HCT116 (cell line): ENCODE measurements at regions not wholly inside any gene's neighbourhood (a gene's known extent, or its start where the extent isn't known, plus 50 kb on each side); places are given as distances from the start of the nearest gene placed in this dataset.

Experiments used
- ATAC-seq: fragments of 200-7000 bp; cut with Tn5 transposase; 2 replicates; pipeline ENCODE4 v1.9.1; 2020; ENCODE audit warnings: mild to moderate bottlenecking, moderate library complexity
- BruUV-seq: library from RNA; stranded (reverse); fragments of 400-500 nt; replicated peaks from 2 replicates; lab custom pipeline; 2021; lab: Mats Ljungman, UMichigan
- CTCF ChIA-PET: fragments of 300-600 bp; sonication (Branson Sonifier 250); formaldehyde crosslinking; loops from one replicate; lab custom pipeline; 2021; ENCODE audit warnings: antibody characterized with exemption; lab: Charles Lee
- POLR2A ChIA-PET: fragments of 300-600, 350-600 bp; sonication (Branson Sonifier 250); formaldehyde crosslinking; loops from one replicate; lab custom pipeline; 2021; ENCODE audit warnings: antibody characterized with exemption; lab: Charles Lee
- RAD21 ChIA-PET, 2 experiments: fragments of 300-600 bp; sonication (Branson Sonifier 250); formaldehyde crosslinking; loops; one replicate each; lab custom pipeline; 2023; ENCODE audit warnings: low total read pairs in 2 of 2; ENCODE audit not compliant: uncharacterized antibody in 2 of 2, unreplicated experiment in 2 of 2, low non-redundant PET in 1 of 2; lab: Charles Lee
- DNase-seq: peaks from one replicate; pipeline ENCODE4 v3.0.0-alpha.2; 2010; ENCODE audit warnings: low read depth, low spot score
- H2AFZ ChIP-seq: fragments of 200-600 bp; shearing (Covaris generic), sonication (generic); 2 replicates; pipeline ENCODE4 v1.6.1; 2017; ENCODE audit warnings: low read depth, mixed run types, mixed read lengths, antibody characterized with exemption, low read length; ENCODE audit not compliant: poor library complexity, severe bottlenecking
- H3K27ac ChIP-seq: 2 replicates; pipeline ENCODE4 v1.5.1; 2012; ENCODE audit warnings: low read depth, low read length
- H3K27me3 ChIP-seq: fragments of 200-600 bp; sonication (generic); 2 replicates; pipeline ENCODE4 v1.6.1; 2016; ENCODE audit warnings: mixed run types, low read length, mixed read lengths; ENCODE audit not compliant: insufficient read depth
- H3K36me3 ChIP-seq, 2 experiments: fragments of 200-500 bp in 1 of 2; fragments of 200-600 bp in 1 of 2; sonication (Bioruptor generic) in 1 of 2; sonication (generic) in 1 of 2; 2 replicates each; pipeline versions ENCODE4 v1.5.1 to v1.6.1; 2014 to 2016; ENCODE audit warnings: low read length in 2 of 2, inconsistent platforms in 1 of 2, mixed read lengths in 1 of 2, mixed run types in 1 of 2; ENCODE audit not compliant: insufficient read depth in 2 of 2, control insufficient read depth in 1 of 2
- H3K4me1 ChIP-seq, 2 experiments: fragments of 200-600 bp in 1 of 2; sonication (generic) in 1 of 2; 2 replicates each; pipeline versions ENCODE4 v1.5.1 to v1.6.1; 2012 to 2017; ENCODE audit warnings: low read length in 2 of 2, inconsistent platforms in 1 of 2, mild to moderate bottlenecking in 1 of 2, mixed read lengths in 1 of 2, mixed run types in 1 of 2, moderate library complexity in 1 of 2; ENCODE audit not compliant: insufficient read depth in 2 of 2, control insufficient read depth in 1 of 2
- H3K4me2 ChIP-seq: fragments of 200-600 bp; sonication (generic); 2 replicates; pipeline ENCODE4 v1.6.1; 2017; ENCODE audit warnings: mixed run types, low read length, mixed read lengths
- H3K4me3 ChIP-seq, 2 experiments: fragments of 200-600 bp in 1 of 2; sonication (generic) in 1 of 2; replicated peaks in 1 of 2; 2 replicates each; pipeline ENCODE4 v1.5.1; 2011 to 2016; ENCODE audit warnings: low read length in 2 of 2, control low read depth in 1 of 2, low read depth in 1 of 2, mild to moderate bottlenecking in 1 of 2, mixed read lengths in 1 of 2, mixed run types in 1 of 2
- H3K79me2 ChIP-seq: fragments of 200-600 bp; sonication (generic); 2 replicates; pipeline ENCODE4 v1.6.1; 2017; ENCODE audit warnings: mild to moderate bottlenecking, mixed run types, low read length, moderate library complexity, mixed read lengths; ENCODE audit not compliant: insufficient read depth
- H3K9ac ChIP-seq: fragments of 200-600 bp; sonication (generic); 2 replicates; pipeline ENCODE4 v1.6.1; 2016; ENCODE audit warnings: low read length, mixed read lengths
- H3K9me2 ChIP-seq: fragments of 200-600 bp; sonication (generic), shearing (Covaris generic); 2 replicates; pipeline ENCODE4 v1.6.1; 2017; ENCODE audit warnings: mixed run types, mild to moderate bottlenecking, moderate library complexity; ENCODE audit not compliant: insufficient read depth
- H3K9me3 ChIP-seq, 2 experiments: fragments of 200-500 bp in 1 of 2; fragments of 200-600 bp in 1 of 2; sonication (Bioruptor generic) in 1 of 2; sonication (generic) in 1 of 2; 2 replicates each; pipeline ENCODE4 v1.6.1; 2014 to 2017; ENCODE audit warnings: low read length in 2 of 2, mixed read lengths in 2 of 2, inconsistent platforms in 1 of 2, low read depth in 1 of 2, mild to moderate bottlenecking in 1 of 2, mixed run types in 1 of 2, moderate library complexity in 1 of 2; ENCODE audit not compliant: control insufficient read depth in 1 of 2, insufficient read depth in 1 of 2
- H4K20me1 ChIP-seq: fragments of 200-600 bp; sonication (generic), shearing (Covaris generic); 2 replicates; pipeline ENCODE4 v1.6.1; 2017; ENCODE audit warnings: mixed run types, mild to moderate bottlenecking, moderate library complexity; ENCODE audit not compliant: insufficient read depth
- CBX3 ChIP-seq: IDR thresholded peaks from 2 replicates; pipeline ENCODE4 v1.6.1; 2012; ENCODE audit warnings: low read depth
- CEBPB ChIP-seq: IDR thresholded peaks from 2 replicates; pipeline ENCODE4 v1.6.1; 2012; ENCODE audit warnings: low read depth
- EGR1 ChIP-seq: IDR thresholded peaks from 2 replicates; pipeline ENCODE4 v1.6.1; 2012; ENCODE audit warnings: low read depth
- ELF1 ChIP-seq: IDR thresholded peaks from 2 replicates; pipeline ENCODE4 v1.6.1; 2012; ENCODE audit warnings: low read depth, borderline replicate concordance
- FOSL1 ChIP-seq: IDR thresholded peaks from 2 replicates; pipeline ENCODE4 v1.6.1; 2012; ENCODE audit warnings: low read depth
- POLR2A ChIP-seq: IDR thresholded peaks from 2 replicates; pipeline ENCODE4 v1.7.0; 2011; ENCODE audit warnings: borderline replicate concordance; ENCODE audit not compliant: insufficient read depth, insufficient read length; ENCODE audit errors: extremely low read depth
- POLR2AphosphoS5 ChIP-seq: IDR thresholded peaks from 2 replicates; pipeline ENCODE4 v1.6.1; 2011; ENCODE audit warnings: mild to moderate bottlenecking, low read depth, low read length, moderate library complexity
- SIN3A ChIP-seq: IDR thresholded peaks from 2 replicates; pipeline ENCODE4 v1.6.1; 2012; ENCODE audit warnings: low read depth
- TCF7L2 ChIP-seq: IDR thresholded peaks from 2 replicates; pipeline ENCODE4 v1.7.0; 2011; ENCODE audit warnings: borderline replicate concordance, inconsistent platforms; ENCODE audit not compliant: insufficient read depth, insufficient read length; ENCODE audit errors: extremely low read depth
- YY1 ChIP-seq: IDR thresholded peaks from 2 replicates; pipeline ENCODE4 v1.6.1; 2011; ENCODE audit warnings: low read length, low read depth, moderate library complexity, mild to moderate bottlenecking; ENCODE audit not compliant: insufficient replicate concordance; ENCODE audit errors: extremely low read depth
- ZFX ChIP-seq: fragments of 450-650 bp; IDR thresholded peaks from 2 replicates; pipeline ENCODE4 v1.6.1; 2017
- ZNF274 ChIP-seq: fragments of 200-500 bp; sonication (Bioruptor generic); IDR thresholded peaks from 2 replicates; pipeline ENCODE4 v1.6.1; 2014; ENCODE audit warnings: mild to moderate bottlenecking, low read depth, low read length, inconsistent platforms
- intact Hi-C: fragments of 100-400 bp; cut with micrococcal nuclease; formaldehyde crosslinking; loops from 2 replicates; pipeline ENCODE4 v1.10.0; 2022
- TF ChIP-seq, protein P1 (sequence below), 3 experiments: fragments of 200-600 bp in 1 of 3; sonication (generic) in 1 of 3; IDR thresholded peaks in 2 of 3; conservative IDR thresholded peaks in 1 of 3; 2 replicates each; pipeline ENCODE4 v1.5.1; 2012 to 2017; ENCODE audit warnings: low read depth in 2 of 3, low read length in 2 of 3, antibody characterized with exemption in 1 of 3, borderline replicate concordance in 1 of 3, control low read depth in 1 of 3, mild to moderate bottlenecking in 1 of 3, mixed read lengths in 1 of 3, mixed run types in 1 of 3, moderate library complexity in 1 of 3; ENCODE audit not compliant: insufficient read depth in 1 of 3
- TF ChIP-seq, protein P2 (sequence below): IDR thresholded peaks from 2 replicates; pipeline ENCODE4 v1.6.1; 2011; ENCODE audit warnings: mild to moderate bottlenecking, low read length, moderate library complexity; ENCODE audit not compliant: insufficient replicate concordance; ENCODE audit errors: extremely low read depth
- TF ChIP-seq, protein P3 (sequence below): IDR thresholded peaks from 2 replicates; pipeline ENCODE4 v1.6.1; 2012
- TF ChIP-seq, protein P4 (sequence below): IDR thresholded peaks from 2 replicates; pipeline ENCODE4 v1.6.1; 2012; ENCODE audit warnings: low read depth

DNA sequence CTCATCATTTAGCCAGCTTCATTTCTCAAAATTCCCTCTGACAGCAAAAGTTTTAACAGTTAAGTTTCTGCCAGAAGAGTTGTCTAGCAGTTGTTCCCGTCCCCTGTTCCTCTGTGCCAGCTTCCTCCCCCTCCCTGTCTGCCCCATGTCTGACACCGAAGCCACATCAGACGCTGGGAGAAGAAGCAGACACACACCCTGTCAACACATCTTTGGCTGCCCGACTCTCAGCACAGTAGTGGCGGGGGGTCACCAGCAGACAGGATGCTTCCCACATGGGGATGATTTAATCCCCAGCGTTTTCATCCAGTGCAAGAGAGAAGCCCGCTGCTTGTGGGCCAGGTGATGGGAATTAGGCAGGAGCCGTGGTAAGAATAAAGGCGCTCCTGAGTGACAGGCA, 379.4 kb upstream of the RUNX1 start (continued):
- TF ChIP-seq, protein P1, sequence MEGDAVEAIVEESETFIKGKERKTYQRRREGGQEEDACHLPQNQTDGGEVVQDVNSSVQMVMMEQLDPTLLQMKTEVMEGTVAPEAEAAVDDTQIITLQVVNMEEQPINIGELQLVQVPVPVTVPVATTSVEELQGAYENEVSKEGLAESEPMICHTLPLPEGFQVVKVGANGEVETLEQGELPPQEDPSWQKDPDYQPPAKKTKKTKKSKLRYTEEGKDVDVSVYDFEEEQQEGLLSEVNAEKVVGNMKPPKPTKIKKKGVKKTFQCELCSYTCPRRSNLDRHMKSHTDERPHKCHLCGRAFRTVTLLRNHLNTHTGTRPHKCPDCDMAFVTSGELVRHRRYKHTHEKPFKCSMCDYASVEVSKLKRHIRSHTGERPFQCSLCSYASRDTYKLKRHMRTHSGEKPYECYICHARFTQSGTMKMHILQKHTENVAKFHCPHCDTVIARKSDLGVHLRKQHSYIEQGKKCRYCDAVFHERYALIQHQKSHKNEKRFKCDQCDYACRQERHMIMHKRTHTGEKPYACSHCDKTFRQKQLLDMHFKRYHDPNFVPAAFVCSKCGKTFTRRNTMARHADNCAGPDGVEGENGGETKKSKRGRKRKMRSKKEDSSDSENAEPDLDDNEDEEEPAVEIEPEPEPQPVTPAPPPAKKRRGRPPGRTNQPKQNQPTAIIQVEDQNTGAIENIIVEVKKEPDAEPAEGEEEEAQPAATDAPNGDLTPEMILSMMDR (IDR thresholded peaks at IDR 0.05 in 2 of 3, conservative IDR thresholded peaks at IDR 0.05 in 1 of 3; ENCODE audit: borderline replicate concordance in 1 of 3, insufficient read depth in 1 of 3, low read depth in 2 of 3, low read length in 2 of 3): no peak
- TF ChIP-seq EGR1 (no peak), ELF1 (no peak), ZFX (no peak), ZNF274 (no peak), POLR2A (no peak)

DNA sequence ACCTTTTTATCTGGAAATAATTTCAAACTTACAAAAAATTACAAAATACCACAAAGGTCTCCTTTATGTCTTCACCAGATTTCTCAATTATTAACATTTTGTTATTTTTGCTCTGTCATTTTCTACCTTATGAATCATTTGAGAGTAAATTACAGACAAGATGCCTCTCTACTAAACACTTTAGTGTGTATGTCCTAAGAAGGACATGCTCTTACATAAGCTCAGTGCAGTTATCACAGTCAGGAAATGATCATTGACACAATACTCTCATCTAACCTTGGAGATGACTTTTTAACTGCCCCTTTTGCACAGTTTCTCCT, 378.9 kb upstream of the RUNX1 start:
- CTCF ChIA-PET: interaction anchor here (0.9 kb wide), 1 partner anchor 28 kb away, joined by 3 read pairs; no protein-coding TSS in a partner anchor
- Histone ChIP-seq H2AFZ (no peak overlapping the region), H3K9me2 (no peaks in the 10 kb centered on the region), H3K9ac (no peak overlapping the region), H3K27me3 (no peaks in the 10 kb centered on the region), H3K79me2 (no peaks in the 10 kb centered on the region), H3K9me3 (no peaks in the 10 kb centered on the region; a peak in 1 of 4 replicates), H3K36me3 (no peaks in the 10 kb centered on the region), H3K4me1 (no peaks in the 10 kb centered on the region), H3K27ac (no peak overlapping the region), H3K4me3 (no peak overlapping the region), H3K4me2 (no peak overlapping the region), H4K20me1 (no peaks in the 10 kb centered on the region)
- ATAC-seq (no peak), DNase-seq (no peak)
- POLR2A ChIA-PET: no interaction called here
- no TSS peak for BruUV-seq
- RAD21 ChIA-PET: no interaction called here
- intact Hi-C loops: no loop called here
- TF ChIP-seq ZNF274 (no peak), CBX3 (no peak), CEBPB (no peak), TCF7L2 (no peak), EGR1 (no peak), POLR2AphosphoS5 (no peak), YY1 (no peak), ZFX (no peak), SIN3A (no peak), FOSL1 (no peak)
- TF ChIP-seq, protein P2, sequence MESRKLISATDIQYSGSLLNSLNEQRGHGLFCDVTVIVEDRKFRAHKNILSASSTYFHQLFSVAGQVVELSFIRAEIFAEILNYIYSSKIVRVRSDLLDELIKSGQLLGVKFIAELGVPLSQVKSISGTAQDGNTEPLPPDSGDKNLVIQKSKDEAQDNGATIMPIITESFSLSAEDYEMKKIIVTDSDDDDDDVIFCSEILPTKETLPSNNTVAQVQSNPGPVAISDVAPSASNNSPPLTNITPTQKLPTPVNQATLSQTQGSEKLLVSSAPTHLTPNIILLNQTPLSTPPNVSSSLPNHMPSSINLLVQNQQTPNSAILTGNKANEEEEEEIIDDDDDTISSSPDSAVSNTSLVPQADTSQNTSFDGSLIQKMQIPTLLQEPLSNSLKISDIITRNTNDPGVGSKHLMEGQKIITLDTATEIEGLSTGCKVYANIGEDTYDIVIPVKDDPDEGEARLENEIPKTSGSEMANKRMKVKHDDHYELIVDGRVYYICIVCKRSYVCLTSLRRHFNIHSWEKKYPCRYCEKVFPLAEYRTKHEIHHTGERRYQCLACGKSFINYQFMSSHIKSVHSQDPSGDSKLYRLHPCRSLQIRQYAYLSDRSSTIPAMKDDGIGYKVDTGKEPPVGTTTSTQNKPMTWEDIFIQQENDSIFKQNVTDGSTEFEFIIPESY: no peak
- TF ChIP-seq, protein P3, sequence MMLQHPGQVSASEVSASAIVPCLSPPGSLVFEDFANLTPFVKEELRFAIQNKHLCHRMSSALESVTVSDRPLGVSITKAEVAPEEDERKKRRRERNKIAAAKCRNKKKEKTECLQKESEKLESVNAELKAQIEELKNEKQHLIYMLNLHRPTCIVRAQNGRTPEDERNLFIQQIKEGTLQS: no peak
- TF ChIP-seq, protein P4, sequence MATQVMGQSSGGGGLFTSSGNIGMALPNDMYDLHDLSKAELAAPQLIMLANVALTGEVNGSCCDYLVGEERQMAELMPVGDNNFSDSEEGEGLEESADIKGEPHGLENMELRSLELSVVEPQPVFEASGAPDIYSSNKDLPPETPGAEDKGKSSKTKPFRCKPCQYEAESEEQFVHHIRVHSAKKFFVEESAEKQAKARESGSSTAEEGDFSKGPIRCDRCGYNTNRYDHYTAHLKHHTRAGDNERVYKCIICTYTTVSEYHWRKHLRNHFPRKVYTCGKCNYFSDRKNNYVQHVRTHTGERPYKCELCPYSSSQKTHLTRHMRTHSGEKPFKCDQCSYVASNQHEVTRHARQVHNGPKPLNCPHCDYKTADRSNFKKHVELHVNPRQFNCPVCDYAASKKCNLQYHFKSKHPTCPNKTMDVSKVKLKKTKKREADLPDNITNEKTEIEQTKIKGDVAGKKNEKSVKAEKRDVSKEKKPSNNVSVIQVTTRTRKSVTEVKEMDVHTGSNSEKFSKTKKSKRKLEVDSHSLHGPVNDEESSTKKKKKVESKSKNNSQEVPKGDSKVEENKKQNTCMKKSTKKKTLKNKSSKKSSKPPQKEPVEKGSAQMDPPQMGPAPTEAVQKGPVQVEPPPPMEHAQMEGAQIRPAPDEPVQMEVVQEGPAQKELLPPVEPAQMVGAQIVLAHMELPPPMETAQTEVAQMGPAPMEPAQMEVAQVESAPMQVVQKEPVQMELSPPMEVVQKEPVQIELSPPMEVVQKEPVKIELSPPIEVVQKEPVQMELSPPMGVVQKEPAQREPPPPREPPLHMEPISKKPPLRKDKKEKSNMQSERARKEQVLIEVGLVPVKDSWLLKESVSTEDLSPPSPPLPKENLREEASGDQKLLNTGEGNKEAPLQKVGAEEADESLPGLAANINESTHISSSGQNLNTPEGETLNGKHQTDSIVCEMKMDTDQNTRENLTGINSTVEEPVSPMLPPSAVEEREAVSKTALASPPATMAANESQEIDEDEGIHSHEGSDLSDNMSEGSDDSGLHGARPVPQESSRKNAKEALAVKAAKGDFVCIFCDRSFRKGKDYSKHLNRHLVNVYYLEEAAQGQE: no peak
